H1 (cell line): ENCODE measurements at regions not wholly inside any gene's neighbourhood (a gene's known extent, or its start where the extent isn't known, plus 50 kb on each side); places are given as distances from the start of the nearest gene placed in this dataset.

ENCODE experiments used
- CTCF ChIA-PET: fragments of 300-600 bp; sonication (Branson Sonifier 250); formaldehyde crosslinking; loops from one replicate; lab custom pipeline; 2021; ENCODE audit not compliant: partially characterized antibody; lab: Charles Lee
- POLR2A ChIA-PET: fragments of 300-600 bp; sonication (Branson Sonifier 250); formaldehyde crosslinking; loops from one replicate; lab custom pipeline; 2021; ENCODE audit warnings: inconsistent platforms; ENCODE audit not compliant: partially characterized antibody; lab: Charles Lee
- DNase-seq, 2 experiments: peaks; one replicate each; pipeline versions ENCODE4 v3.0.0 to v3.0.0-alpha.2; 2010 to 2022; ENCODE audit warnings: low spot score in 2 of 2, low read depth in 1 of 2, mixed read lengths in 1 of 2
- FAIRE-seq: peaks from 2 replicates; lab custom pipeline; 2011; peaks lifted over from hg19 to GRCh38; lab: Jason Lieb, UNC
- H2AFZ ChIP-seq: 2 replicates; pipeline ENCODE4 v1.8.1; 2012; ENCODE audit warnings: low read length, inconsistent platforms
- H2AK5ac ChIP-seq: 2 replicates; pipeline ENCODE4 v1.6.1; 2013; ENCODE audit warnings: low read depth, low read length
- H2BK120ac ChIP-seq: replicated peaks from 2 replicates; pipeline ENCODE3; 2013; ENCODE audit warnings: low read depth, low read length, inconsistent platforms
- H2BK12ac ChIP-seq: 2 replicates; pipeline ENCODE4 v1.6.1; 2013; ENCODE audit warnings: low read depth, low read length
- H2BK15ac ChIP-seq: 2 replicates; pipeline ENCODE4 v1.6.1; 2013; ENCODE audit warnings: low read length
- H2BK20ac ChIP-seq: 2 replicates; pipeline ENCODE4 v1.6.1; 2013; ENCODE audit warnings: low read length
- H2BK5ac ChIP-seq: 2 replicates; pipeline ENCODE4 v1.6.1; 2013; ENCODE audit warnings: low read depth, low read length
- H3K14ac ChIP-seq: 2 replicates; pipeline ENCODE4 v1.6.1; 2013; ENCODE audit warnings: inconsistent platforms; ENCODE audit not compliant: insufficient read length
- H3K18ac ChIP-seq: 2 replicates; pipeline ENCODE4 v1.6.1; 2013; ENCODE audit warnings: low read length; ENCODE audit errors: extremely low read depth
- H3K23ac ChIP-seq: 2 replicates; pipeline ENCODE4 v1.6.1; 2013; ENCODE audit warnings: inconsistent platforms; ENCODE audit not compliant: insufficient read length
- H3K23me2 ChIP-seq: 2 replicates; pipeline ENCODE4 v1.6.1; 2013; ENCODE audit warnings: low read depth, low read length
- H3K27ac ChIP-seq: 2 replicates; pipeline ENCODE4 v1.6.1; 2011; ENCODE audit warnings: low read depth, low read length, inconsistent platforms
- H3K27me3 ChIP-seq, 4 experiments: replicated peaks in 1 of 4; 1 replicate in 1 of 4; 2 replicates in 3 of 4; pipeline versions ENCODE4 v1.6.1 to v1.8.1; 2011 to 2013; ENCODE audit warnings: low read length in 3 of 4, mild to moderate bottlenecking in 3 of 4, inconsistent platforms in 2 of 4, mixed read lengths in 2 of 4, moderate library complexity in 1 of 4; ENCODE audit not compliant: control insufficient read depth in 3 of 4, insufficient read depth in 3 of 4; ENCODE audit errors: extremely low read depth in 1 of 4
- H3K36me3 ChIP-seq, 4 experiments: 2 replicates each; pipeline versions ENCODE4 v1.6.1 to v1.8.1; 2011 to 2013; ENCODE audit warnings: mild to moderate bottlenecking in 4 of 4, low read length in 3 of 4, moderate library complexity in 2 of 4, control low read depth in 1 of 4, inconsistent platforms in 1 of 4; ENCODE audit not compliant: insufficient read depth in 4 of 4, control insufficient read depth in 2 of 4
- H3K4ac ChIP-seq: replicated peaks from 2 replicates; pipeline ENCODE3; 2013; ENCODE audit warnings: low read length, low read depth, mixed read lengths, inconsistent platforms; ENCODE audit not compliant: insufficient read length
- H3K4me1 ChIP-seq, 4 experiments: replicated peaks in 1 of 4; 1 replicate in 1 of 4; 2 replicates in 3 of 4; pipeline versions ENCODE4 v1.6.1 to v1.8.1; 2011 to 2013; ENCODE audit warnings: low read length in 3 of 4, inconsistent platforms in 2 of 4, mixed read lengths in 1 of 4; ENCODE audit not compliant: insufficient read depth in 4 of 4, control insufficient read depth in 3 of 4
- H3K4me2 ChIP-seq, 2 experiments: 2 replicates each; pipeline versions ENCODE4 v1.6.1 to v1.8.1; 2011 to 2013; ENCODE audit warnings: low read depth in 2 of 2, low read length in 2 of 2, control low read depth in 1 of 2, inconsistent platforms in 1 of 2, mild to moderate bottlenecking in 1 of 2; ENCODE audit not compliant: insufficient read depth in 1 of 2
- H3K4me3 ChIP-seq, 4 experiments: fragments of 200-600, 300-600 bp in 1 of 4; sonication (generic), shearing (Covaris generic), sonication (Bioruptor Twin) in 1 of 4; 2 replicates each; pipeline versions ENCODE4 v1.5.1 to v1.8.1; 2011 to 2016; ENCODE audit warnings: low read length in 4 of 4, low read depth in 3 of 4, control low read depth in 2 of 4, inconsistent platforms in 2 of 4, mild to moderate bottlenecking in 2 of 4, mixed read lengths in 1 of 4, moderate library complexity in 1 of 4; ENCODE audit not compliant: insufficient read depth in 2 of 4; ENCODE audit errors: extremely low read depth in 1 of 4
- H3K56ac ChIP-seq: replicated peaks from 2 replicates; pipeline ENCODE3; 2013; ENCODE audit warnings: low read depth, mild to moderate bottlenecking, mixed read lengths, low read length, inconsistent platforms; ENCODE audit not compliant: insufficient read length
- H3K79me1 ChIP-seq: 2 replicates; pipeline ENCODE4 v1.6.1; 2013; ENCODE audit warnings: low read depth, low read length, control low read depth
- H3K79me2 ChIP-seq, 2 experiments: 2 replicates each; pipeline versions ENCODE4 v1.6.1 to v1.8.1; 2012 to 2013; ENCODE audit warnings: low read length in 2 of 2, mild to moderate bottlenecking in 2 of 2, inconsistent platforms in 1 of 2; ENCODE audit not compliant: insufficient read depth in 2 of 2, control insufficient read depth in 1 of 2
- H3K9ac ChIP-seq, 4 experiments: replicated peaks in 1 of 4; 1 replicate in 1 of 4; 2 replicates in 3 of 4; pipeline versions ENCODE4 v1.6.1 to v1.8.1; 2011 to 2013; ENCODE audit warnings: low read depth in 3 of 4, low read length in 3 of 4, control low read depth in 2 of 4, mild to moderate bottlenecking in 2 of 4, moderate library complexity in 2 of 4, inconsistent platforms in 1 of 4; ENCODE audit errors: extremely low read depth in 1 of 4
- H3K9me3 ChIP-seq, 2 experiments: 2 replicates each; pipeline versions ENCODE4 v1.6.1 to v1.8.1; 2012 to 2013; ENCODE audit warnings: mild to moderate bottlenecking in 2 of 2, moderate library complexity in 2 of 2, control low read depth in 1 of 2, inconsistent platforms in 1 of 2, low read depth in 1 of 2, low read length in 1 of 2, mixed read lengths in 1 of 2; ENCODE audit not compliant: insufficient read depth in 2 of 2
- H4K20me1 ChIP-seq, 2 experiments: replicated peaks in 1 of 2; 2 replicates each; pipeline versions ENCODE3 to v1.8.1; 2011 to 2013; ENCODE audit warnings: inconsistent platforms in 2 of 2, low read length in 2 of 2, mild to moderate bottlenecking in 1 of 2; ENCODE audit not compliant: insufficient read depth in 2 of 2, control insufficient read depth in 1 of 2
- H4K5ac ChIP-seq: 2 replicates; pipeline ENCODE4 v1.6.1; 2013; ENCODE audit warnings: low read length, low read depth, mixed read lengths, inconsistent platforms; ENCODE audit not compliant: insufficient read length
- H4K8ac ChIP-seq: 2 replicates; pipeline ENCODE4 v1.8.0; 2013; ENCODE audit warnings: mild to moderate bottlenecking, moderate library complexity, low read length, inconsistent platforms; ENCODE audit not compliant: insufficient read depth; ENCODE audit errors: extremely low read depth
- H4K91ac ChIP-seq: replicated peaks from 2 replicates; pipeline ENCODE3; 2013; ENCODE audit warnings: low read length, mixed read lengths, inconsistent platforms; ENCODE audit not compliant: insufficient read length
- ATF2 ChIP-seq: IDR thresholded peaks from 2 replicates; pipeline ENCODE4 v1.6.1; 2012; ENCODE audit warnings: low read length, inconsistent platforms
- EP300 ChIP-seq, 2 experiments: IDR thresholded peaks; 1 replicate in 1 of 2; 2 replicates in 1 of 2; pipeline ENCODE4 v1.6.1; 2011 to 2012; ENCODE audit warnings: low read depth in 2 of 2, low read length in 2 of 2, mild to moderate bottlenecking in 2 of 2, borderline replicate concordance in 1 of 2, inconsistent platforms in 1 of 2, moderate library complexity in 1 of 2
- EZH2 ChIP-seq: fragments of 200-600 bp; sonication (generic); IDR thresholded peaks from 2 replicates; pipeline ENCODE4 v1.7.1; 2012; ENCODE audit warnings: low read depth, mild to moderate bottlenecking, moderate library complexity, low read length, inconsistent platforms; ENCODE audit not compliant: severe bottlenecking
- RFX5 ChIP-seq: IDR thresholded peaks from 2 replicates; pipeline ENCODE4 v1.6.1; 2011; ENCODE audit warnings: low read depth, low read length, improper control_type of control experiment, borderline replicate concordance
- SAP30 ChIP-seq: fragments of 300-600 bp; sonication (generic); IDR thresholded peaks from 2 replicates; pipeline ENCODE4 v1.7.1; 2012; ENCODE audit warnings: low read length, moderate library complexity, mild to moderate bottlenecking, inconsistent platforms; ENCODE audit not compliant: insufficient read depth, insufficient replicate concordance
- TBP ChIP-seq: IDR thresholded peaks from 2 replicates; pipeline ENCODE4 v1.6.1; 2011; ENCODE audit warnings: low read depth, low read length, improper control_type of control experiment
- WGBS, 2 experiments: shearing (Covaris generic) in 1 of 2; methylation state at CpG; one replicate each; pipeline versions ENCODE4 v1.1.6 to v1.1.7; 2013 to 2015; ENCODE audit warnings: low lambda C conversion rate in 2 of 2, mixed read lengths in 2 of 2, inconsistent platforms in 1 of 2, low coverage in 1 of 2, missing lambda C conversion rate in 1 of 2; ENCODE audit not compliant: insufficient replicate concordance in 2 of 2, insufficient coverage in 1 of 2, insufficient read length in 1 of 2; ENCODE audit errors: extremely low coverage in 1 of 2, missing lambda C conversion rate in 1 of 2; 5-methylcytosine and 5-hydroxymethylcytosine counted together

- no peaks in the 10 kb centered on the region for H3K9me3 ChIP-seq
- no peak for FAIRE-seq
- no peak overlapping the region for H2BK15ac ChIP-seq
- peak overlapping the region; percentile 35; the same call in 1 of the 2 replicates for H2BK12ac ChIP-seq
- peaks cover 6% of the 10 kb centered on the region for H3K23me2 ChIP-seq
- DNase-seq = no peak
- peaks cover 0 to 10% (median 4%) of the 10 kb centered on the region in 4 experiments; a peak in 5 of 7 replicates for H3K4me1 ChIP-seq
- no peak overlapping the region for H3K56ac ChIP-seq
- H4K91ac ChIP-seq = peak overlapping the region; percentile 91
- 81% methylated on average over 3 of the region's 3 CpGs; no CpG with 5 or more reads in 1 of the 2 experiments for WGBS, 2 experiments
- H3K27me3 ChIP-seq = no peaks in the 10 kb centered on the region
- peak overlapping the region; percentile 81 for H3K18ac ChIP-seq
- CTCF ChIA-PET = interaction anchor here (0.5 to 1.2 kb wide), 3 partner anchors 9 to 124 kb away, joined by 3 to 8 read pairs (median 3); a partner anchor contains a TSS
- no peaks in the 10 kb centered on the region for H4K20me1 ChIP-seq
- peak overlapping the region; percentile 94 for H3K4ac ChIP-seq
- peak overlapping the region; percentile 81; the same call in 1 of the 2 replicates for H2BK5ac ChIP-seq
- no peak overlapping the region for H3K14ac ChIP-seq
- H4K8ac ChIP-seq = no peak overlapping the region
- no peak overlapping the region for H2AK5ac ChIP-seq
- peaks cover 0 to 4% (median 0%) of the 10 kb centered on the region in 4 experiments; a peak in 1 of 8 replicates for H3K36me3 ChIP-seq
- H3K9ac ChIP-seq = no peak overlapping the region; a peak in 1 of 7 replicates
- peak overlapping the region in 2 of 4 experiments; percentile 87 to 95; a peak in 3 of 8 replicates for H3K4me3 ChIP-seq
- H3K79me2 ChIP-seq = peaks cover 0 to 28% of the 10 kb centered on the region in 2 experiments; a peak in 2 of 4 replicates
- H3K27ac ChIP-seq = peak overlapping the region; percentile 95; the same call in 1 of the 2 replicates
- no peak overlapping the region for H3K23ac ChIP-seq
- peak overlapping the region; percentile 58 to 64 for H3K4me2 ChIP-seq
- H4K5ac ChIP-seq = peak overlapping the region; percentile 98
- no peak overlapping the region for H2AFZ ChIP-seq
- peak overlapping the region; percentile 11; the same call in 1 of the 2 replicates for H2BK20ac ChIP-seq
- peak overlapping the region; percentile 94 for H2BK120ac ChIP-seq
- POLR2A ChIA-PET = interaction anchor here (0.7 to 21.6 kb wide), 42 partner anchors 9 to 1111 kb away, joined by 3 to 587 read pairs (median 10); a partner anchor contains a TSS
- H3K79me1 ChIP-seq = no peaks in the 10 kb centered on the region
- no peak for TF ChIP-seq EZH2
- no peak for TF ChIP-seq EP300 (IDR thresholded peaks at IDR 0.05; ENCODE audit: borderline replicate concordance in 1 of 2, low read depth in 2 of 2, low read length in 2 of 2)
- no peak for TF ChIP-seq ATF2
- no peak for TF ChIP-seq RFX5
- TF ChIP-seq TBP = no peak
- no peak for TF ChIP-seq SAP30
These were observed 109.1 kb upstream of the PRSS16 start for GRCh38 chr6:27138406-27138805.
